Osteoblast (primary cell): ENCODE measurements at regions not wholly inside any gene's neighbourhood (a gene's known extent, or its start where the extent isn't known, plus 50 kb on each side); places are given as distances from the start of the nearest gene placed in this dataset.

Experiments used
- DNase-seq: peaks from one replicate; pipeline ENCODE4 v3.0.0; 2011; ENCODE audit warnings: low spot score, mixed read lengths; ENCODE audit not compliant: insufficient read length; ENCODE audit errors: missing footprints
- H2AFZ ChIP-seq: 2 replicates; pipeline ENCODE4 v1.6.0; 2011; ENCODE audit warnings: mild to moderate bottlenecking, low read length
- H3K27ac ChIP-seq: 2 replicates; pipeline ENCODE4 v1.5.1; 2011; ENCODE audit warnings: mild to moderate bottlenecking, low read depth, low read length, moderate library complexity
- H3K27me3 ChIP-seq: 2 replicates; pipeline ENCODE4 v1.6.0; 2012; ENCODE audit warnings: mild to moderate bottlenecking, control low read depth, inconsistent platforms, low read length, moderate library complexity; ENCODE audit not compliant: insufficient read depth
- H3K36me3 ChIP-seq: 2 replicates; pipeline ENCODE4 v1.5.1; 2011; ENCODE audit warnings: mild to moderate bottlenecking, low read length, control low read depth, moderate library complexity; ENCODE audit not compliant: insufficient read depth
- H3K4me1 ChIP-seq: 2 replicates; pipeline ENCODE4 v1.5.1; 2011; ENCODE audit warnings: mild to moderate bottlenecking, low read length, control low read depth, moderate library complexity; ENCODE audit not compliant: insufficient read depth
- H3K4me2 ChIP-seq: 2 replicates; pipeline ENCODE4 v1.6.0; 2011; ENCODE audit warnings: mild to moderate bottlenecking, low read length; ENCODE audit not compliant: insufficient read depth
- H3K4me3 ChIP-seq: fragments of 200-600 bp; sonication (generic); 3 replicates; pipeline ENCODE4 v1.5.1; 2012; ENCODE audit warnings: mild to moderate bottlenecking, low read length, inconsistent platforms; ENCODE audit not compliant: insufficient read depth
- H3K79me2 ChIP-seq: 2 replicates; pipeline ENCODE4 v1.6.0; 2012; ENCODE audit warnings: mild to moderate bottlenecking, low read length, control low read depth, inconsistent platforms; ENCODE audit not compliant: insufficient read depth
- H3K9me3 ChIP-seq: 2 replicates; pipeline ENCODE4 v1.5.1; 2011; ENCODE audit warnings: low read depth, low read length, control low read depth
- H4K20me1 ChIP-seq: 2 replicates; pipeline ENCODE4 v1.6.0; 2012; ENCODE audit warnings: mild to moderate bottlenecking, low read length, control low read depth; ENCODE audit not compliant: insufficient read depth
- CTCF ChIP-seq: IDR thresholded peaks from 2 replicates; pipeline ENCODE4 v1.5.1; 2011; ENCODE audit warnings: mild to moderate bottlenecking, low read depth, low read length, moderate library complexity; ENCODE audit errors: extremely low read depth

- Histone ChIP-seq H4K20me1 (no peaks in the 10 kb centered on the region), H3K4me1 (no peaks in the 10 kb centered on the region), H3K9me3 (peaks cover 3% of the 10 kb centered on the region), H3K4me3 (no peak overlapping the region), H3K79me2 (no peaks in the 10 kb centered on the region), H3K4me2 (no peak overlapping the region), H3K36me3 (no peaks in the 10 kb centered on the region), H3K27me3 (no peaks in the 10 kb centered on the region), H3K27ac (no peak overlapping the region), H2AFZ (no peak overlapping the region)
- no peak for DNase-seq
- no peak for TF ChIP-seq CTCF
Observed at GRCh38 chr6:164152611-164153010, 738.1 kb downstream of the QKI start.

GRCh38 chr6:164151161-164152120 lies 736.9 kb downstream of the QKI start:
- H3K4me1 ChIP-seq, result no peaks in the 10 kb centered on the region
- H3K27ac ChIP-seq, result no peak overlapping the region
- no peak for DNase-seq
- no peaks in the 10 kb centered on the region for H4K20me1 ChIP-seq
- H3K36me3 ChIP-seq, result no peaks in the 10 kb centered on the region
- H3K79me2 ChIP-seq, result no peaks in the 10 kb centered on the region
- H3K4me3 ChIP-seq, result no peak overlapping the region
- peaks cover 2% of the 10 kb centered on the region for H3K9me3 ChIP-seq
- no peaks in the 10 kb centered on the region for H3K27me3 ChIP-seq
- no peak overlapping the region for H3K4me2 ChIP-seq
- TF ChIP-seq CTCF, result no peak
- H2AFZ ChIP-seq, result no peak overlapping the region

DNA sequence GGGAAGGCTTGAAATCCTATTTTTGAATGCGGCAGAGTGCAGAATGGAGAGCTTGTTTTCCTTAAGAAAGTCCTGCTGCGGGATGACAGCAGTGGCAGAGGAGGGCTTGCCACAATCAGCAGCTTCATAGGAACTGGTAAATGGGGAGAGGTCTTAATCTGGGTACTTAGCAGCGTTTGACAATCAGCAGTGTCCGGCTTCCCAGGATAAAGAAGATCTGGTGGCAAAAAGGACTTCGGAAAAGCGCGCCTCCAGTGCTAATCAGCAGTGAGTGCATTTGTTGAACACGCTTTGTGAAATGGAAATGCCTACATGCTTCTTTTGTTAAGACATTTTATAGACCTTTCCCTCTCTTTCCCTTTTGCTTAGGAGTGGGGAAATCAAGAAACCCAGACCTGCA lies 735.7 kb downstream of the QKI start:
- Histone ChIP-seq H4K20me1 (no peaks in the 10 kb centered on the region), H3K27ac (no peak overlapping the region), H3K27me3 (no peaks in the 10 kb centered on the region), H3K79me2 (no peaks in the 10 kb centered on the region), H3K36me3 (no peaks in the 10 kb centered on the region), H2AFZ (no peak overlapping the region), H3K4me3 (no peak overlapping the region), H3K4me1 (no peaks in the 10 kb centered on the region), H3K9me3 (no peaks in the 10 kb centered on the region), H3K4me2 (no peak overlapping the region)
- TF ChIP-seq CTCF, result no peak
- no peak for DNase-seq

- Histone ChIP-seq H3K27me3 (no peaks in the 10 kb centered on the region), H4K20me1 (no peaks in the 10 kb centered on the region), H3K79me2 (no peaks in the 10 kb centered on the region), H3K9me3 (no peaks in the 10 kb centered on the region), H2AFZ (no peak overlapping the region), H3K27ac (no peak overlapping the region), H3K36me3 (no peaks in the 10 kb centered on the region), H3K4me2 (no peak overlapping the region), H3K4me1 (no peaks in the 10 kb centered on the region), H3K4me3 (no peak overlapping the region)
- no peak for DNase-seq
- no peak for TF ChIP-seq CTCF
Observed at GRCh38 chr6:164148788-164149187, 734.3 kb downstream of the QKI start.
